HEK293 (cell line): ENCODE measurements at regions not wholly inside any gene's neighbourhood (a gene's known extent, or its start where the extent isn't known, plus 50 kb on each side); places are given as distances from the start of the nearest gene placed in this dataset.
"Not testable (repeated sequence)": the region's sequence is repeated elsewhere in the genome, so short reads cannot be mapped to it uniquely, and the experiment has no call there.

Experiments
- CTCF ChIA-PET: fragments of 350-600 bp; formaldehyde crosslinking; extraction: SDS; loops from one replicate; lab custom pipeline; 2021; ENCODE audit warnings: antibody characterized with exemption; lab: Yijun Ruan, JAX
- POLR2A ChIA-PET: fragments of 300-600 bp; formaldehyde crosslinking; extraction: SDS; loops from one replicate; lab custom pipeline; 2020; ENCODE audit warnings: antibody characterized with exemption, inconsistent platforms; lab: Yijun Ruan, JAX
- H3K27ac ChIP-seq: fragments of 200-500 bp; sonication (Bioruptor generic); 2 replicates; pipeline ENCODE4 v1.5.1; 2014; ENCODE audit warnings: low read depth, low read length, control low read depth, inconsistent platforms; ENCODE audit errors: extremely low read depth
- H3K36me3 ChIP-seq, 2 experiments: fragments of 200-500 bp in 1 of 2; sonication (Bioruptor generic) in 1 of 2; 1 replicate in 1 of 2; 2 replicates in 1 of 2; pipeline ENCODE4 v1.5.1; 2014 to 2017; ENCODE audit warnings: inconsistent platforms in 2 of 2, low read length in 2 of 2; ENCODE audit not compliant: control insufficient read depth in 2 of 2, insufficient read depth in 1 of 2
- H3K4me1 ChIP-seq: fragments of 200-500 bp; sonication (Bioruptor generic); 2 replicates; pipeline ENCODE4 v1.5.1; 2014; ENCODE audit warnings: mild to moderate bottlenecking, low read length, inconsistent platforms; ENCODE audit not compliant: control insufficient read depth, insufficient read depth
- H3K4me3 ChIP-seq: 2 replicates; pipeline ENCODE4 v1.5.1; 2011; ENCODE audit warnings: low read depth, mild to moderate bottlenecking, control low read depth, low read length, moderate library complexity
- H3K9me3 ChIP-seq: fragments of 200-500 bp; sonication (Bioruptor generic); 2 replicates; pipeline ENCODE4 v1.5.1; 2014; ENCODE audit warnings: low read depth, low read length, inconsistent platforms; ENCODE audit not compliant: control insufficient read depth, insufficient read depth
- BCL6B ChIP-seq: fragments of 450-650 bp; formaldehyde crosslinking; IDR thresholded peaks from 2 replicates; pipeline ENCODE4 v1.5.1; 2017; ENCODE audit warnings: missing biosample characterization, missing genetic modification characterization
- PATZ1 ChIP-seq: fragments of 450-650 bp; formaldehyde crosslinking; IDR thresholded peaks from 2 replicates; pipeline ENCODE4 v1.5.1; 2016; ENCODE audit warnings: missing biosample characterization, missing genetic modification characterization
- PRDM6 ChIP-seq: fragments of 450-650 bp; formaldehyde crosslinking; IDR thresholded peaks from 2 replicates; pipeline ENCODE4 v1.5.1; 2017; ENCODE audit warnings: missing biosample characterization, missing genetic modification characterization
- TCF7L2 ChIP-seq: IDR thresholded peaks from 2 replicates; pipeline ENCODE4 v1.6.1; 2011; ENCODE audit warnings: low read depth, mild to moderate bottlenecking, inconsistent platforms, low read length, moderate library complexity, borderline replicate concordance
- ZBTB44 ChIP-seq: fragments of 450-650 bp; IDR thresholded peaks from 2 replicates; pipeline ENCODE4 v1.5.1; 2018; ENCODE audit warnings: missing biosample characterization, mild to moderate bottlenecking, missing genetic modification characterization
- ZNF121 ChIP-seq: fragments of 450-650 bp; formaldehyde crosslinking; IDR thresholded peaks from 2 replicates; pipeline ENCODE4 v1.5.1; 2016; ENCODE audit warnings: missing biosample characterization, missing genetic modification characterization
- ZNF146 ChIP-seq: fragments of 450-650 bp; formaldehyde crosslinking; IDR thresholded peaks from 2 replicates; pipeline ENCODE4 v1.5.1; 2016; ENCODE audit warnings: missing biosample characterization, missing genetic modification characterization
- ZNF202 ChIP-seq: fragments of 450-650 bp; formaldehyde crosslinking; IDR thresholded peaks from 2 replicates; pipeline ENCODE4 v1.5.1; 2016; ENCODE audit warnings: missing biosample characterization, missing genetic modification characterization, borderline replicate concordance
- ZNF280D ChIP-seq: fragments of 450-650 bp; formaldehyde crosslinking; IDR thresholded peaks from 2 replicates; pipeline ENCODE4 v1.5.1; 2016; ENCODE audit warnings: missing biosample characterization, missing genetic modification characterization
- ZNF292 ChIP-seq: fragments of 450-650 bp; formaldehyde crosslinking; IDR thresholded peaks from 2 replicates; pipeline ENCODE4 v1.5.1; 2016; ENCODE audit warnings: low read depth, missing biosample characterization, missing genetic modification characterization, borderline replicate concordance
- ZNF501 ChIP-seq: fragments of 450-650 bp; formaldehyde crosslinking; IDR thresholded peaks from 2 replicates; pipeline ENCODE4 v1.5.1; 2016; ENCODE audit warnings: missing biosample characterization, missing genetic modification characterization
- ZNF558 ChIP-seq: fragments of 450-650 bp; formaldehyde crosslinking; IDR thresholded peaks from 2 replicates; pipeline ENCODE4 v1.5.1; 2016; ENCODE audit warnings: missing biosample characterization, missing genetic modification characterization
- ZNF785 ChIP-seq: fragments of 450-650 bp; formaldehyde crosslinking; IDR thresholded peaks from 2 replicates; pipeline ENCODE4 v1.5.1; 2016; ENCODE audit warnings: missing biosample characterization, missing genetic modification characterization
- TF ChIP-seq, protein P1 (sequence below): fragments of 450-650 bp; formaldehyde crosslinking; IDR thresholded peaks from 2 replicates; pipeline ENCODE4 v1.5.1; 2016; ENCODE audit warnings: missing biosample characterization, missing genetic modification characterization

DNA sequence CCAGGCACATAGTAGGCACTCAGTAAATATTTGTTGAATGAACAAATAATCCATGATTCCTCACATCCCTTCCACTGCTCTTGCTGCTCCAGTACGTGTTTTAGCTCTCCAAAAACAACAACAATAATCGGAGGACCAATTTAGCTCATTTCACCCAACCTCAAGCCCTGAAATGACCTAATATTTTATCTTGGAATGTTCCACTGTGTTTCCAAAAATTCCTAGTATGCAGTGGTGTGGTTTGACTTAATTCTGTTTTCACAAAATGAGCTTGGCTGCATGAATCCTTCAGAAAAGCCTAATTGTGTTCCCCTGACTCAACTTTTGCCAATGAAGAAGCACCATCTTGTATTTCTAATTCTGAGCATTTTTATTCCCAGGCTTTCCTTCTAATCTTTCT is 168.0 kb upstream of the PHACTR1 start:
- TF ChIP-seq PATZ1 (tag by site-specific recombination) (no peak), ZNF785 (no peak), ZNF202 (tag by site-specific recombination) (no peak), BCL6B (tag by site-specific recombination) (no peak), TCF7L2 (no peak), ZNF558 (tag by site-specific recombination) (no peak)
- ChIA-PET POLR2A (no interaction called here), CTCF (no interaction called here)
- H3K9me3 ChIP-seq: no peaks in the 10 kb centered on the region
- no peak overlapping the region for H3K4me3 ChIP-seq
- peaks cover 5% of the 10 kb centered on the region; the same call in 1 of the 2 replicates for H3K4me1 ChIP-seq
- no peaks in the 10 kb centered on the region for H3K36me3 ChIP-seq
- H3K27ac ChIP-seq: no peak overlapping the region

GRCh38 chr6:12549445-12549844 is 167.1 kb upstream of the PHACTR1 start:
- H3K27ac ChIP-seq, H3K36me3 ChIP-seq, POLR2A ChIA-PET, H3K4me3 ChIP-seq, H3K4me1 ChIP-seq, H3K9me3 ChIP-seq, CTCF ChIA-PET: not testable (repeated sequence)

DNA sequence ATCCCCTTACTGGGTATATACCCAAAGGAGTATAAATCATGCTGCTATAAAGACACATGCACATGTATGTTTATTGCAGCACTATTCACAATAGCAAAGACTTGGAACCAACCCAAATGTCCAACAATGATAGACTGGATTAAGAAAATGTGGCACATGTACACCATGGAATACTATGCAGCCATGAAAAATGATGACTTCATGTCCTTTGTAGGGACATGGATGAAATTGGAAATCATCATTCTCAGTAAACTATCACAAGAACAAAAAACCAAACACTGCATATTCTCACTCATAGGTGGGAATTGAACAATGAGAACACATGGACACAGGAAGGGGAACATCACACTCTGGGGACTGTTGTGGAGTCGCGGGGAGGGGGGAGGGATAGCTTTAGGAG is 161.7 kb upstream of the PHACTR1 start:
- H3K27ac ChIP-seq, CTCF ChIA-PET, POLR2A ChIA-PET, H3K9me3 ChIP-seq, H3K4me3 ChIP-seq, H3K36me3 ChIP-seq, H3K4me1 ChIP-seq: not testable (repeated sequence)
- peak; percentile 72; the same call in 1 of the 2 replicates for TF ChIP-seq ZNF280D (tag by site-specific recombination)
- peak; percentile 89 for TF ChIP-seq ZNF146 (tag by site-specific recombination)

DNA sequence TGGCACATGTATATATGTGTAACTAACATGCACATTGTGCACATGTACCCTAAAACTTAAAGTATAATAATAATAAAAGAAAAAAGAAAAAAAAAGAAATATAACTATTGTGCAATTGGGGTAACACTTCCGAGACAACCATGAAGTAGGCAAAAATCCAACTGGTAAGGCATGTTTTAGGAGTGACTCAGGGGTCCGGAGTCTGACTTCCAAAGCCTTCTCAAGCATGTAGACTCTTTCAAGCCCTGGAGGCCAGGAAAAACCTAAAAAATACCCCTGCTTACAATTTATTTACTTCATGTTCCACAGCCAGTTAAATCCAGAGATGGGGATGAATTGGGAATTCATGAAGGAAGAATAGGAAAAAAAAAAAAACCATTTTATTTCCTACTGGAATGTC is 161.3 kb upstream of the PHACTR1 start:
- ChIA-PET POLR2A (no interaction called here), CTCF (no interaction called here)
- H3K4me3 ChIP-seq: no peak overlapping the region
- no peaks in the 10 kb centered on the region for H3K36me3 ChIP-seq
- no peaks in the 10 kb centered on the region for H3K4me1 ChIP-seq
- H3K9me3 ChIP-seq: no peaks in the 10 kb centered on the region
- H3K27ac ChIP-seq: no peak overlapping the region
- TF ChIP-seq, protein P1, sequence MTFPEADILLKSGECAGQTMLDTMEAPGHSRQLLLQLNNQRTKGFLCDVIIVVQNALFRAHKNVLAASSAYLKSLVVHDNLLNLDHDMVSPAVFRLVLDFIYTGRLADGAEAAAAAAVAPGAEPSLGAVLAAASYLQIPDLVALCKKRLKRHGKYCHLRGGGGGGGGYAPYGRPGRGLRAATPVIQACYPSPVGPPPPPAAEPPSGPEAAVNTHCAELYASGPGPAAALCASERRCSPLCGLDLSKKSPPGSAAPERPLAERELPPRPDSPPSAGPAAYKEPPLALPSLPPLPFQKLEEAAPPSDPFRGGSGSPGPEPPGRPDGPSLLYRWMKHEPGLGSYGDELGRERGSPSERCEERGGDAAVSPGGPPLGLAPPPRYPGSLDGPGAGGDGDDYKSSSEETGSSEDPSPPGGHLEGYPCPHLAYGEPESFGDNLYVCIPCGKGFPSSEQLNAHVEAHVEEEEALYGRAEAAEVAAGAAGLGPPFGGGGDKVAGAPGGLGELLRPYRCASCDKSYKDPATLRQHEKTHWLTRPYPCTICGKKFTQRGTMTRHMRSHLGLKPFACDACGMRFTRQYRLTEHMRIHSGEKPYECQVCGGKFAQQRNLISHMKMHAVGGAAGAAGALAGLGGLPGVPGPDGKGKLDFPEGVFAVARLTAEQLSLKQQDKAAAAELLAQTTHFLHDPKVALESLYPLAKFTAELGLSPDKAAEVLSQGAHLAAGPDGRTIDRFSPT (tag by site-specific recombination): no peak
- TF ChIP-seq ZBTB44 (tag by site-specific recombination) (no peak), ZNF292 (tag by site-specific recombination) (no peak), ZNF501 (no peak), ZNF121 (no peak), PRDM6 (tag by site-specific recombination) (no peak)
